GM18517 (cell line): ENCODE measurements at regions not wholly inside any gene's neighbourhood (a gene's known extent, or its start where the extent isn't known, plus 50 kb on each side); places are given as distances from the start of the nearest gene placed in this dataset.
"Not testable (repeated sequence)": the region's sequence is repeated elsewhere in the genome, so short reads cannot be mapped to it uniquely, and the experiment has no call there.

Experiments
- ATAC-seq: cut with Tn5 transposase; IDR thresholded peaks from one replicate; pipeline ENCODE4 v1.9.1; 2021; ENCODE audit warnings: mild to moderate bottlenecking, moderate library complexity; ENCODE audit not compliant: unreplicated experiment

GRCh38 chr1:99441299-99442095 is 177.2 kb downstream of the PLPPR4 start:
- no peak for ATAC-seq

DNA sequence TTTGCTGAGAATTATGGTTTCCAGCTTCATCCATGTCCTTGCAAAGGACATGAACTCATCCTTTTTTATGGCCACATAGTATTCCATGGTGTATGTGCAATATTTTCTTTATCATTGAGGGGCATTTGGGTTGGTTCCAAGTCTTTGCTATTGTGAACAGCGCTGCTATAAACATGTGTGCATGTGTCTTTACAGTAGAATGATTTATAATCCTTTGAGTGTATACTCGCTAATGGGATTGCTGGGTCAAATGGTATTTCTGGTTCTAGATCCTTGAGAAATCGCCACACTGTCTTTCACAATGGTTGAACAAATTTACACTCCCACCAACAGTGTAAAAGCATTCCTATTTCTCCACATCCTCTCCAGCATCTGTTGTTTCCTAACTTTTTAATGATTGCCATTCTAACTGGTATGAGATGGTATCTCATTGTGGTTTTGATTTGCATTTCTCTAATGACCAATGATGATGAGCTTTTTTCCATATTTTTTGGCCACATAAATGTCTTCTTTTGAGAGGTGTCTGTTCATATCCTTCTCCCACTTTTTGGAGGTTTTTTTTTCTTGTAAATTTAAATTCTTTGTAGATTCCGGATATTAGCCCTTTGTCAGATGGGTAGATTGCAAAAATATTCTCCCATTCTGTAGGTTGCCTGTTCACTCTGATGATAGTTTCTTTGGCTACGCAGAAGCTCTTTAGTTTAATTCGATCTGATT is 180.1 kb downstream of the PLPPR4 start:
- ATAC-seq, result not testable (repeated sequence)

GRCh38 chr1:99445071-99445470 is 180.8 kb downstream of the PLPPR4 start:
- no peak for ATAC-seq

DNA sequence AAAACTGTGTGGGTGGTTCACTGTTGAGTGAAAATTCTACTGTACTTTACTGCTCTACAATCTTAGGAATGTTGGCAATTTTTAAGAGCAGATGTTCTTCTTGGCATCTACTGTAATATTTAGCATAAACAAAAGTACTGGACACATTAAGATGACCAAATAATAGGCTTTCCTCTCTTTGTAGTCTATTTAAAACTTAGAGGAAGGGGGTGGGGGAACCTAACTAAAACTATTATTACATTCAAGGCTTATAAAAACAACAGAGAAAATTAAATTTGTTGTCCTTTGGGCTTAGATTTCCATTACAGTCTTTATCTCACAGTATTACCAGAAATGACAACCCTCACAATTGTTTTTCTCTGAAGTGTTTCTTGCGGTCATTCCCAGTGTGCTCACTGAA is 181.2 kb downstream of the PLPPR4 start:
- ATAC-seq, result no peak

DNA sequence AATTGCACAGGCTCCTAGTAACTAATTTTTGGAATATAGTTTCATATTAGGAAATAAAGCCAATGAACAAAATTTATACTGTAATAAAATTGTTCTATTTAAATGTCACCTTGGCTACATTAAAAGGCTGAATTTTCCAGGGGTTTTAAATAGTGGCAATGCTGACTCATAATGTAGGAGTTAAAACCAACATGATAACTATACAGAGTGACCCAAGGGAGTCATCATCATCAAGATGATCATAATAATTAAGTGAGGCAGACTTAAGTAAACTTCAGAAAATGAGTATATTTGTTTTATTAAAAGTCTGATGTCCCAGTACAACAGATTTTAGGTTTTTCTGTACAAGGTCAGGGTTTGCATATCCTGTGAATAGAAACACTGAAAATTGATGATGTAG is 183.4 kb downstream of the PLPPR4 start:
- no peak for ATAC-seq

GRCh38 chr1:99455760-99456159 is 190.2 kb upstream of the PALMD start:
- no peak for ATAC-seq

GRCh38 chr1:99456536-99456935 is 189.4 kb upstream of the PALMD start:
- no peak for ATAC-seq

- ATAC-seq, result no peak
Measured at GRCh38 chr1:99457381-99458165, 188.3 kb upstream of the PALMD start.

GRCh38 chr1:99461499-99461898 is 184.4 kb upstream of the PALMD start:
- no peak for ATAC-seq

GRCh38 chr1:99464738-99465137 is 181.2 kb upstream of the PALMD start:
- no peak for ATAC-seq

DNA sequence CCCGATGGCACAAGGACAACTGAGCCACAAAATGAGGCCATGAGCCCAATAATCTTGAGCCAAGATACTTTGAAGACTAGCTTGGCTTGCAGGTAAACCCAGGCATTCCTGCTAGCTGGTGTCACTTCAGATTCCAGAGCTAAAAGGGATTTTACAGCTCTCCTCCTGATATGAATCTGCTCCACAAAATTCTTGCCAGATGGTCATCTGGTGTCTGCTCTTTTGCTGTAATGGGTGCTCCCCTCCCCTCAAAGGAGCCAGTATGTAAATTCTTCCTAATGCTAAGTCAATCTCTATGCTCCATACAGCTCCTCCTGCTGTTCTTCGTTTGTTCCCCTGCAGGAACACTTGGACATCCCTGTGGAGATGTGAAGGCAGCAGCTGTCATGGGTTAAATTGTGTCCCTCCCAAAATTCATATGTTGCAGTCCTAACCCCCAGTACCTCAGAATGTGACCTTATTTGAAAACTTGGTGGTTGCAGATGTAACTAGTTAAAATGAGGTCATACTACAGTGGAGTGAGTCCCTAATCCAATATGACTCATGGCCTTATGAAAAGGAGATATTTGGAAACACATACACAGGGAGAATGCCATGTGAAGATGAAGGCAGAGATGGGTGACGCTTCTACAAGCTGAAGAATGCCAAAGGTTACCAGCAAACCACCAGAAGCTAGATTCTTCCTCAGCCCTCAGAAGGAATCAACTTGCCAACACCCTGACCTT is 180.6 kb upstream of the PALMD start:
- ATAC-seq, result no peak

DNA sequence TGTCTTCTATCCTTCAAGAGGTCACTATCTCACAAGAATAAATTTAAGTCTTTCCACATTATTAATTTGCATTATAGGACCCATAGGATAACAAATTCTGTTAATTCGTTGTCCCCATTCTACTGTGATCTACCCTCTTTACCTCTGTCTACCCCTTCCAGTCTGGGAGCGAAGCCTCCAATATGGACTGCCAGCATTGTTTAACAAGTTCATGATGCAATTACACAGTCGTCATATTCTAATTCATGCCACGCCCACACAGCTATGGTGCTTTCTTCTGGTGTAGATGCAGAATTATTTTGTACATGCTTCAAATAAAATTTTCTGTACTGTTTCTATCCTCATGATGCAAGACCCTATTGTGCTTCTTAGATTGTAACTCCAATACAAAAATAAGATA is 178.3 kb upstream of the PALMD start:
- no peak for ATAC-seq

- ATAC-seq, result no peak
Measured at GRCh38 chr1:99469550-99469971, 176.4 kb upstream of the PALMD start.

GRCh38 chr1:99472893-99473292 is 173.0 kb upstream of the PALMD start:
- ATAC-seq, result no peak

GRCh38 chr1:99474350-99474893 is 171.5 kb upstream of the PALMD start:
- no peak for ATAC-seq

- ATAC-seq, result no peak
Measured at GRCh38 chr1:99476058-99476457, 169.9 kb upstream of the PALMD start.

- peak; percentile 71 for ATAC-seq
Measured at GRCh38 chr1:99481391-99481996, 164.4 kb upstream of the PALMD start.

DNA sequence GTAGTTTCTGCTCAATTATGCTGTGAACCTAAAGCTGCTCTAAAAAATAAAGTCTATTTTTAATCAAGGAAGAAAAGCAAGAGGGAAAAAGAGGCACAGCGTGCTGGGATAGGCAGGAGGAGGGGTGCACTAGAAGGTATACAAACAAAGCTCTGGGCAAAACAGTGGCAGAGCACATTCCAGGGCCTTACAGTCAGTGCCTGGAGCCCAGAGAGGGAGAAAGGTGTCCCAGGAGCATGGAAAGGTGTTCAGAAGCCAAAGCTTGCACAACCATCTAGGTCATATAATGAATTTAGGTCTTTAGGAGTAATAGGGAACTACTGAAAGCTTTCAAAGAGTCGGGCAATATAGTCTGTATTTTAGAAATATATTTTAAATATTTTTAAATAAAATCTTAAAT is 163.6 kb upstream of the PALMD start:
- no peak for ATAC-seq

GRCh38 chr1:99482750-99483149 is 163.2 kb upstream of the PALMD start:
- no peak for ATAC-seq

DNA sequence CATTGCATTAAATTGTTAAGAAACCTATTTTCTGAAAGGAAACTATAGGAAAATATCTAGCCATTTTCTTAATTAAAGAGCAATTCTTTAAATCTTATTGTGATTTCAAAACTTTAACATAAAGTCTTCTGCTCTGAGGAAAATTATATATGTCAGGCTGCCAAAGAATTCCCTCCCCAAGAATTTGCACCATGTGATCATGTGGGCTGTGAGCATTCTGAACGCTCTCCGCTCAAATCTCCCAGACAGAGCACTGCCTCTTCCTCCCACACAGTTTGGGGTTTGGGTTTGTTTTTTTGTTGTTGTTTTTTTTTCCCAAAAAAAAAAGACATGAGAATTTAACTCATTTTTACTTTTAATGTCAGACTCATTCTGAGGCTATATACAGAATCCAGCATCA is 155.9 kb upstream of the PALMD start:
- no peak for ATAC-seq
